Ascending aorta (tissue), 2 donors: ENCODE measurements at regions not wholly inside any gene's neighbourhood (a gene's known extent, or its start where the extent isn't known, plus 50 kb on each side); places are given as distances from the start of the nearest gene placed in this dataset.
"Not testable (repeated sequence)": the region's sequence is repeated elsewhere in the genome, so short reads cannot be mapped to it uniquely, and the experiment has no call there.

Experiments used
- DNase-seq, 2 donors: peaks; one replicate each; pipeline ENCODE4 v3.0.0-alpha.2; 2019; ENCODE audit warnings: low spot score in 2 of 2
- H3K27ac ChIP-seq, 2 donors: fragments of 200-600 bp; sonication (generic); one replicate each; pipeline ENCODE4 v1.5.1; 2016 to 2017; ENCODE audit warnings: mild to moderate bottlenecking in 1 of 2
- H3K27me3 ChIP-seq: fragments of 200-600 bp; sonication (generic); one replicate; pipeline ENCODE4 v1.5.1; 2017
- H3K36me3 ChIP-seq, 2 donors: fragments of 200-600 bp; sonication (generic); one replicate each; pipeline ENCODE4 v1.5.1; 2016
- H3K4me1 ChIP-seq, 2 donors: fragments of 200-600 bp; sonication (generic); one replicate each; pipeline ENCODE4 v1.5.1; 2016 to 2017; ENCODE audit warnings: mild to moderate bottlenecking in 1 of 2
- H3K4me3 ChIP-seq, 2 donors: fragments of 200-600 bp; sonication (generic); one replicate each; pipeline ENCODE4 v1.5.1; 2016 to 2017; ENCODE audit warnings: mild to moderate bottlenecking in 1 of 2
- H3K9me3 ChIP-seq, 2 donors: fragments of 200-600 bp; sonication (generic); one replicate each; pipeline ENCODE4 v1.5.1; 2016
- CTCF ChIP-seq, 3 experiments: fragments of 200-600 bp in 2 of 3; fragments of 450-650 bp in 1 of 3; sonication (generic) in 2 of 3; IDR thresholded peaks; one replicate each; pipeline ENCODE4 v1.5.1; 2016 to 2019; ENCODE audit warnings: antibody characterized with exemption in 3 of 3, mild to moderate bottlenecking in 1 of 3, moderate library complexity in 1 of 3
- intact Hi-C: fragments of 100-400 bp; cut with DNase I; formaldehyde crosslinking; loops from one replicate; pipeline ENCODE4 v1.15.1; 2023

DNA sequence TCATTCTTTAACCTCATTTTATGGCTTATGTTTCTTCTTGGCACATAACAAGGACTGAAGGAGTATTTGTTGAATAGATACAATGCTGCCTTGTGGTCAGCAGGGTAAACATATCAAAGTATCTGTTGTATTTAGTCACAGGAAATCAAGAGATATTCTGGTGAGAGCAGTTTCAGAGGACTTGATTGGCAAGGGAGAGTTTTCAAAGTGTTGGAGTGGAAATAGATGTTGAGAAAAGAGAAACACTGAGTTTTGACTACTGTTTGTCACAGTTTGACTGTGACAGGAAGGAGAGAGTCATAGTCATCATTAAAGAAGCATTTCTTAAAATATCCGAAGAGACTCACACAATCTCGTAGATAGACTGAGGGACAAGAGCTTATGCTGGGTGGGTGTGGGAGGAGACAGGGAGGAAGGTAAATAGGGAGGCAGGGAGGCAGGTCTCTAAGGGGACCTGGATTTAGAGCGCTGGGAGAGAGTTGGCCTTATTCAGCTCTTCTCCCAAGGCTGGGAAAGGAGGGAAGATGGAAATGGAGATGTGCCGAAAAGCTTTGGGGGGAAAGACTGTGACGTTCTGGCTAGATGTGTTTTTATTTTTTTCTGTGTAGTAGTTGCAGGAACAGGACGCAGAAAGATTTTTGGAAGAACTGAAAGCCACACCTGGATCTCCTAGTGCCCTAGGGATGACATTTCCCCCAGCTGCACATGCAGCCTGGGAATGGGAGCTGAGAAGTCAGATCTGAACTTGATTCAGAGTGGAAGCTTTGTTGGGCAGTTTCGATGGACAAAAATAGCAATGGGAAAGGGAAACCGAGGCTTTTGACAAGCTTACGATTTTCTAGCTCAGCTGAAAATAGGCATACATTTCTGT lies 65.0 kb upstream of the IFNGR1 start:
- intact Hi-C loops = no loop called here
- no peak overlapping the region for H3K4me3 ChIP-seq
- no peak overlapping the region for H3K27ac ChIP-seq
- no peaks in the 10 kb centered on the region for H3K36me3 ChIP-seq
- no peaks in the 10 kb centered on the region for H3K9me3 ChIP-seq
- H3K4me1 ChIP-seq = no peaks in the 10 kb centered on the region
- no peaks in the 10 kb centered on the region for H3K27me3 ChIP-seq
- TF ChIP-seq CTCF (IDR thresholded peaks at IDR 0.05) = no peak
- no peak for DNase-seq

GRCh38 chr6:137283080-137283479 lies 63.9 kb upstream of the IFNGR1 start:
- Histone ChIP-seq H3K27ac (no peak overlapping the region), H3K27me3 (no peaks in the 10 kb centered on the region), H3K9me3 (no peaks in the 10 kb centered on the region), H3K4me3 (no peak overlapping the region), H3K4me1 (no peaks in the 10 kb centered on the region), H3K36me3 (no peaks in the 10 kb centered on the region)
- intact Hi-C loops = no loop called here
- no peak for TF ChIP-seq CTCF (IDR thresholded peaks at IDR 0.05)
- no peak for DNase-seq

GRCh38 chr6:137282254-137282653 lies 63.1 kb upstream of the IFNGR1 start:
- H3K36me3 ChIP-seq = no peaks in the 10 kb centered on the region
- no peak overlapping the region for H3K4me3 ChIP-seq
- H3K27me3 ChIP-seq = no peaks in the 10 kb centered on the region
- no peak for DNase-seq
- no peak for TF ChIP-seq CTCF (IDR thresholded peaks at IDR 0.05)
- intact Hi-C loops = no loop called here
- H3K9me3 ChIP-seq = no peaks in the 10 kb centered on the region
- no peak overlapping the region for H3K27ac ChIP-seq
- no peaks in the 10 kb centered on the region for H3K4me1 ChIP-seq

- H3K4me1 ChIP-seq, H3K27me3 ChIP-seq, DNase-seq, H3K36me3 ChIP-seq, H3K9me3 ChIP-seq, intact Hi-C loops, H3K27ac ChIP-seq, H3K4me3 ChIP-seq: not testable (repeated sequence)
Measured at GRCh38 chr6:137279279-137279678, 60.1 kb upstream of the IFNGR1 start.

DNA sequence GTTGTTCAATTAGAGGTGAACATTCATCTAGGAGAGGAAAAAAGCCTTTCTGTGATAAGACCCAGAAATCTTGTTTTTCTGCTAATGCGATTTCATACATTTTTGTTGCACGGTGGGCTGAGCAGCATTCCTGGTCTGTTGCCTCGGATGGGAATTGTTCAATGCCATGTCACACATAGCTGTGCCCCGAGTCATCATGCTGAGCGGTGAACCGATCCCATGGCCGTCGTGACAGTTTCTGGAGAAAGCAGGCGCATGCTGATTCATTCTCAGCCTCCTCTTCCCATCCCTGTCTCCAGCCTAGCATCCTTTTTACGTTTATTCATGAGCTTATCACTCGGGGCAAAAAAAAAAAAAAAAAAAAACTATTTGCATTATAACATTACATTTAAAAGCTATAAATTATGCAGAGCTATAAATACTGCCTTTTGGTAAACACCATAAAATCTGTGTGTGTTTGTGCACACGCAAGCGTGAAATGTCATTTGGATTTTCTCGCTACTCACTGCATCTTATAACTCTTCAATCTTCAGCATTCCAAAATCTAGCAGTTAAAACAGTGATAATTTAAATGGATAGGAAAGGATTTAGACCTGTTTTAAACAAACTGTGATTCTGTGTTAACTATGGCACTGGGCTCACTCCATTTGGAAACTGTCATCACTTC lies 58.9 kb upstream of the IFNGR1 start:
- no peaks in the 10 kb centered on the region for H3K4me1 ChIP-seq
- H3K9me3 ChIP-seq = no peaks in the 10 kb centered on the region
- DNase-seq = no peak
- no peak overlapping the region for H3K4me3 ChIP-seq
- no peaks in the 10 kb centered on the region for H3K27me3 ChIP-seq
- intact Hi-C loops = no loop called here
- TF ChIP-seq CTCF (IDR thresholded peaks at IDR 0.05) = no peak
- H3K27ac ChIP-seq = no peak overlapping the region
- H3K36me3 ChIP-seq = no peaks in the 10 kb centered on the region

DNA sequence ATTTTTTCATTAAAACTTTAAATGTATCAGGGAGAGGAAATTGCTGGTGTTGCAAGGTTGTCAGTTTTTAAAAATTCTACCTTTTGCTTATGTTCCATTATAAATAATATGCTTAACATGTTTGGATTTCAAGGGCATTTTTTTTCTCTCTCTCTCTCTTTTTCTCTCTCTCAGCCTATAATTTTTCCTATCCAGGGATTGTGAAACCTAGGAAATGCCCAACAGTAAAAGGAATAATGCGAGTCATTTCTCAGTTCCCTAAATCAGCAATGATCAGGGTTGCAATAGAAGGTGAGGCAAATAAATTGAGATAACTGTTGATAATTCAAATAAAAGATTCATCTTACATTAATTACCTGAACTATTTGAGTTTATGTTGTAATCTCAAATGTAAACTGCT lies 53.2 kb upstream of the IFNGR1 start:
- H3K9me3 ChIP-seq = no peaks in the 10 kb centered on the region
- no peaks in the 10 kb centered on the region for H3K4me1 ChIP-seq
- H3K4me3 ChIP-seq = no peak overlapping the region
- no peak overlapping the region for H3K27ac ChIP-seq
- no peak for DNase-seq
- no peaks in the 10 kb centered on the region for H3K36me3 ChIP-seq
- intact Hi-C loops = loop anchor here (5.0 kb wide), 1 partner anchor 365 kb away; no protein-coding TSS in a partner anchor
- no peaks in the 10 kb centered on the region for H3K27me3 ChIP-seq
- TF ChIP-seq CTCF (IDR thresholded peaks at IDR 0.05) = no peak
